SK-N-SH (cell line): ENCODE measurements at regions not wholly inside any gene's neighbourhood (a gene's known extent, or its start where the extent isn't known, plus 50 kb on each side); places are given as distances from the start of the nearest gene placed in this dataset.

Experiments
- CTCF ChIA-PET: fragments of 300-600, 350-600 bp; formaldehyde crosslinking; extraction: SDS; loops from one replicate; lab custom pipeline; 2021; lab: Yijun Ruan, JAX
- POLR2A ChIA-PET: fragments of 350-600 bp; sonication (Branson Sonifier 250); formaldehyde crosslinking; extraction: SDS; loops from one replicate; lab custom pipeline; 2020; ENCODE audit warnings: antibody characterized with exemption, inconsistent platforms; lab: Yijun Ruan, JAX
- DNase-seq: peaks from one replicate; pipeline ENCODE4 v3.0.0; 2012
- H2AFZ ChIP-seq: fragments of 200-600 bp; sonication (generic); 2 replicates; pipeline ENCODE4 v1.8.1; 2016; ENCODE audit warnings: antibody characterized with exemption, mild to moderate bottlenecking, low read depth
- H3F3A ChIP-seq: fragments of 200-600 bp; sonication (generic); replicated peaks from 2 replicates; pipeline ENCODE3; 2016; ENCODE audit warnings: antibody characterized with exemption, mild to moderate bottlenecking; ENCODE audit not compliant: insufficient read depth
- H3K27ac ChIP-seq, 2 experiments: fragments of 200-500 bp in 1 of 2; fragments of 200-600 bp in 1 of 2; sonication (Bioruptor generic) in 1 of 2; sonication (generic), shearing (Covaris generic) in 1 of 2; 2 replicates each; pipeline versions ENCODE4 v1.5.1 to v1.6.1; 2014 to 2016; ENCODE audit warnings: low read depth in 2 of 2, inconsistent platforms in 1 of 2, low read length in 1 of 2, mild to moderate bottlenecking in 1 of 2, mixed read lengths in 1 of 2
- H3K27me3 ChIP-seq: fragments of 200-600 bp; sonication (generic), shearing (Covaris generic); 2 replicates; pipeline ENCODE4 v1.6.1; 2016; ENCODE audit warnings: mixed run types; ENCODE audit not compliant: insufficient read depth
- H3K36me3 ChIP-seq, 2 experiments: fragments of 200-500 bp in 1 of 2; fragments of 200-600 bp in 1 of 2; sonication (Bioruptor generic) in 1 of 2; sonication (generic) in 1 of 2; replicated peaks in 1 of 2; 2 replicates each; pipeline versions ENCODE3 to v1.5.1; 2014 to 2016; ENCODE audit warnings: low read length in 1 of 2, mild to moderate bottlenecking in 1 of 2; ENCODE audit not compliant: insufficient read depth in 2 of 2, control insufficient read depth in 1 of 2
- H3K4me1 ChIP-seq, 2 experiments: fragments of 200-500 bp in 1 of 2; fragments of 200-600 bp in 1 of 2; sonication (Bioruptor generic) in 1 of 2; sonication (generic), shearing (Covaris generic) in 1 of 2; 2 replicates each; pipeline versions ENCODE4 v1.5.1 to v1.6.1; 2014 to 2016; ENCODE audit warnings: low read depth in 1 of 2, low read length in 1 of 2, mixed run types in 1 of 2; ENCODE audit not compliant: insufficient read depth in 2 of 2, control insufficient read depth in 1 of 2
- H3K4me2 ChIP-seq: fragments of 200-600 bp; sonication (generic), shearing (Covaris generic); 2 replicates; pipeline ENCODE4 v1.6.1; 2017; ENCODE audit warnings: mixed run types
- H3K4me3 ChIP-seq, 2 experiments: fragments of 200-500 bp in 1 of 2; fragments of 200-600 bp in 1 of 2; sonication (Bioruptor generic) in 1 of 2; sonication (generic), shearing (Covaris generic) in 1 of 2; 2 replicates each; pipeline versions ENCODE4 v1.5.1 to v1.8.1; 2014 to 2016; ENCODE audit warnings: low read depth in 2 of 2, inconsistent platforms in 1 of 2, low read length in 1 of 2, mild to moderate bottlenecking in 1 of 2, mixed read lengths in 1 of 2, moderate library complexity in 1 of 2
- H3K79me2 ChIP-seq: fragments of 200-600 bp; sonication (generic); 2 replicates; pipeline ENCODE4 v1.8.1; 2017; ENCODE audit warnings: mild to moderate bottlenecking; ENCODE audit not compliant: insufficient read depth
- H3K9ac ChIP-seq: fragments of 200-600 bp; sonication (generic); 2 replicates; pipeline ENCODE4 v1.6.1; 2017; ENCODE audit warnings: mixed run types
- H3K9me2 ChIP-seq: fragments of 200-600 bp; sonication (generic); 2 replicates; pipeline ENCODE4 v1.6.1; 2017; ENCODE audit warnings: mixed run types
- H3K9me3 ChIP-seq: fragments of 200-600 bp; sonication (generic); 2 replicates; pipeline ENCODE4 v1.6.1; 2017; ENCODE audit warnings: mixed run types, mild to moderate bottlenecking, moderate library complexity
- H4K20me1 ChIP-seq: fragments of 200-600 bp; sonication (generic); 2 replicates; pipeline ENCODE4 v1.6.1; 2017; ENCODE audit warnings: mild to moderate bottlenecking, mixed run types; ENCODE audit not compliant: insufficient read depth
- CTCF ChIP-seq: fragments of 200-600 bp; sonication (generic); IDR thresholded peaks from 2 replicates; pipeline ENCODE4 v1.6.1; 2017; ENCODE audit warnings: antibody characterized with exemption, mild to moderate bottlenecking, moderate library complexity
- EP300 ChIP-seq, 2 experiments: IDR thresholded peaks; 2 replicates each; pipeline versions ENCODE4 v1.4.0 to v1.6.1; 2012; ENCODE audit warnings: borderline replicate concordance in 1 of 2, low read depth in 1 of 2, low read length in 1 of 2
- EZH2phosphoT487 ChIP-seq: fragments of 200-600 bp; sonication (generic); IDR thresholded peaks from 2 replicates; pipeline ENCODE4 v1.6.1; 2017; ENCODE audit warnings: low read depth, mixed run types, mild to moderate bottlenecking, antibody characterized with exemption, moderate library complexity, borderline replicate concordance
- FOXJ3 ChIP-seq: sonication (generic); formaldehyde crosslinking; IDR thresholded peaks from 2 replicates; pipeline ENCODE4 v1.5.1; 2020; ENCODE audit warnings: mild to moderate bottlenecking, missing genetic modification reagents
- PBX3 ChIP-seq: IDR thresholded peaks from 2 replicates; pipeline ENCODE4; 2012
- RAD21 ChIP-seq: IDR thresholded peaks from 2 replicates; pipeline ENCODE4 v1.6.1; 2012; ENCODE audit warnings: mild to moderate bottlenecking, low read length
- RXRA ChIP-seq: IDR thresholded peaks from 2 replicates; pipeline ENCODE4 v1.4.0; 2012; ENCODE audit warnings: low read depth, mild to moderate bottlenecking, borderline replicate concordance
- TCF12 ChIP-seq: IDR thresholded peaks from 2 replicates; pipeline ENCODE4 v1.4.0; 2012
- USF1 ChIP-seq: IDR thresholded peaks from 2 replicates; pipeline ENCODE4 v1.4.0; 2012; ENCODE audit warnings: low read depth, borderline replicate concordance
- WGBS: methylation state at CpG from one replicate; pipeline ENCODE4 v1.1.6; 2017; ENCODE audit warnings: low lambda C conversion rate; 5-methylcytosine and 5-hydroxymethylcytosine counted together

- TF ChIP-seq RXRA (no peak), USF1 (peak; percentile 33; the same call in 1 of the 2 replicates), CTCF (no peak)
- TF ChIP-seq, all 33 proteins: peak for 1
- peak overlapping the region; percentile 63 for H3K4me2 ChIP-seq
- no peaks in the 10 kb centered on the region for H3K79me2 ChIP-seq
- no peaks in the 10 kb centered on the region for H3K9me2 ChIP-seq
- no peak overlapping the region for H3K9ac ChIP-seq
- WGBS = 56% methylated on average over 2 of the region's 2 CpGs
- CTCF ChIA-PET = interaction anchor here (0.8 to 1.6 kb wide), 3 partner anchors 13 to 78 kb away, joined by 3 to 4 read pairs (median 4); no protein-coding TSS in a partner anchor
- H3K27ac ChIP-seq = peak overlapping the region in 1 of 2 experiments; percentile 71; a peak in 2 of 4 replicates
- no peaks in the 10 kb centered on the region for H3K36me3 ChIP-seq
- no peaks in the 10 kb centered on the region for H3K27me3 ChIP-seq
- H4K20me1 ChIP-seq = no peaks in the 10 kb centered on the region
- no peaks in the 10 kb centered on the region for H3F3A ChIP-seq
- no peak for DNase-seq
- H3K9me3 ChIP-seq = no peaks in the 10 kb centered on the region
- H3K4me1 ChIP-seq = peaks cover 7 to 14% of the 10 kb centered on the region in 2 experiments; a peak in 2 of 4 replicates
- H3K4me3 ChIP-seq = no peak overlapping the region; a peak in 1 of 4 replicates
- POLR2A ChIA-PET = no interaction called here
- no peak overlapping the region for H2AFZ ChIP-seq
Observed at GRCh38 chr3:28590216-28590615, 241.6 kb upstream of the AZI2 start.

GRCh38 chr3:28590860-28591259 lies 242.2 kb upstream of the AZI2 start:
- no peaks in the 10 kb centered on the region for H3K9me3 ChIP-seq
- H3K9ac ChIP-seq = no peak overlapping the region
- 0 out of 2 replicates have a peak, but pooled peaks have one; percentile 9 for TF ChIP-seq CTCF
- peak in 1 of 2 experiments; percentile 55; a peak in 1 of 4 replicates for TF ChIP-seq EP300 (IDR thresholded peaks at IDR 0.05; ENCODE audit: borderline replicate concordance in 1 of 2, low read depth in 1 of 2, low read length in 1 of 2)
- TF ChIP-seq EZH2phosphoT487 = no peak
- TF ChIP-seq FOXJ3 (CRISPR knock-in tag) = no peak
- TF ChIP-seq USF1 = no peak
- TF ChIP-seq PBX3 = no peak
- 0 out of 2 replicates have a peak, but pooled peaks have one; percentile 7 for TF ChIP-seq TCF12
- peak; percentile 15; the same call in 1 of the 2 replicates for TF ChIP-seq RAD21
- H3K4me1 ChIP-seq = peaks cover 7 to 14% of the 10 kb centered on the region in 2 experiments; a peak in 2 of 4 replicates
- ChIA-PET CTCF (interaction anchor here (0.8 kb wide), 1 partner anchor 78 kb away, joined by 4 read pairs; no protein-coding TSS in a partner anchor), POLR2A (no interaction called here)
- peak; percentile 37 for DNase-seq
- H2AFZ ChIP-seq = no peak overlapping the region
- H4K20me1 ChIP-seq = no peaks in the 10 kb centered on the region
- no peaks in the 10 kb centered on the region for H3K79me2 ChIP-seq
- H3K27me3 ChIP-seq = no peaks in the 10 kb centered on the region
- H3K27ac ChIP-seq = peak overlapping the region in 1 of 2 experiments; percentile 71; a peak in 2 of 4 replicates
- H3K4me2 ChIP-seq = peak overlapping the region; percentile 63; the same call in 1 of the 2 replicates
- 7% methylated on average over 3 of the region's 3 CpGs for WGBS
- H3F3A ChIP-seq = no peaks in the 10 kb centered on the region
- no peak overlapping the region; a peak in 1 of 4 replicates for H3K4me3 ChIP-seq
- no peaks in the 10 kb centered on the region for H3K36me3 ChIP-seq
- H3K9me2 ChIP-seq = no peaks in the 10 kb centered on the region
